NCI-H1694 treated with DMSO at 0.1 percent for 48 hours (cell line): ENCODE measurements at regions not wholly inside any gene's neighbourhood (a gene's known extent, or its start where the extent isn't known, plus 50 kb on each side); places are given as distances from the start of the nearest gene placed in this dataset.

Experiments
- DNase-seq: peaks from one replicate; lab custom pipeline; 2025; lab: John Stamatoyannopoulos, UW

DNA sequence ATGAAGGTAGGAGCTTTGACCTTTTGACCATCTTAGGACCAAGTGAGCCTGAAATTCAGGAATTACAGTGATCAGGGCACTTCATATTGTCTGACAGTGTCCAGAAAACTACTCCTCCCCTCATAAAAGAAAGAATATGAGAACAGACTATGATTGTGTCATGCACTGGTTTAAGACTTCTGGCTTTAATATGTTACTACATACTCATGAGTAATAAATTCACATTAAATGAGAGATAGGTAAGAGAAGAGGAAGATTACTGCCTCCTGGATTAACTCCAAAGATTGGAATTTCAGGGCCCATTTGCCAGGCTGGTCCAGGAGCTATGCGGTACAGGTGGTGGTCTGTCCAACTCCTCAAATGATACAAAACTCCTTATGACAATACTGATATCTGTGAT is 213.5 kb upstream of the ADRA1B start:
- no peak for DNase-seq

DNA sequence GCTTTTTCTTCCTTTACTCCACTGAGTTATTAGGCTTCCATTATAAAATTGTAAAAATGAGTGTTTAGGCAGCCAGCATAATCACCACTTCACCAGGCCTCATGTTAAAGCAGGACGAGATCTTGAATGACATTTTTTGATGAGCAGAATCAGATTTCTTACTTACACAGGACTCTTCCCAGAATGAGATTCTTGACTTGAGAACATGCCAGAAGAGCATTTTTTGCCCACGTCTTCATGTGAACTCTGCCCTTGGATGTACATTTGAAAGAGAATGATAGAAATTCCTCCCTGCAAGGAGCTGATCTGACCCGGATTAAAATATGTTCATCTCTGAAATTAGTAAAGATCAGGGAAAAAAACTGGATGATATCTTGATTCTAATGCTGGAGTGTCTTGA is 212.1 kb upstream of the ADRA1B start:
- DNase-seq = no peak

DNA sequence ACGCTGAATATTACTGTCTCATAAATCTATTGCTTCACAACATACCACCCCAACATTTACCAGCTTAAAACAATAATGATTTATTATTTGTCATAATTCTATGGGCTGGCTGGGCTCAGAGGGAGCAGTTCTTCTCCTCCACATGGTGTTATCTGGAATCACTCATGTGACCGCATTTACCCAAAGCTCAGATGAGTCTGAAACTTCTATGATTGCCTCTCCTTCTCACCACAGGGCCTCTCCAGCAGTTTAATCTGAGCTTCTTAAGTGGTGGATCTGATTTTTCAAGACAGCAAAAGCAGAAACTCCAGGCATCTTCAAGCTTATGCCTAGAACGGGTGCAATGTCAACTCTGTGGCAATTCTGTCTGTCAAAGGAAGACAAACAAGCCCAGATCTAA is 210.3 kb upstream of the ADRA1B start:
- no peak for DNase-seq

DNA sequence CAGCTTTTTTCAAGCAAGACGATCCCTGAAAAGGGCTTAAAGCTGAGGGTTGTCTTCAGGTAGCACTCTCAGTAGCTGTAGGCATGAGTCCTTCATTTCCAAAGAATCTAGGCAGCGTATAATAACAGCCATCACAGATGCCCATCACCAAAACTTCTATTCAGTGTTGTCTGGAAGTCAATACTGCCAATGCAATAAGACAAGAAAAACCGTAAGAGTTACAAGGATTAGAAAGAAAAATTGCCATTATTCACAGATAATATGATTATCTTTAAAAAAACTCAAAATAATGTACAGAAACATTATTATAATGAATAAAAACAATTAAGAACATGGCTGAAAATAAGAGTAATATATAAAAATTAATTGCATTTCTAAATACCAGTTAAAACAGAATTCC is 208.2 kb upstream of the ADRA1B start:
- DNase-seq = no peak

DNA sequence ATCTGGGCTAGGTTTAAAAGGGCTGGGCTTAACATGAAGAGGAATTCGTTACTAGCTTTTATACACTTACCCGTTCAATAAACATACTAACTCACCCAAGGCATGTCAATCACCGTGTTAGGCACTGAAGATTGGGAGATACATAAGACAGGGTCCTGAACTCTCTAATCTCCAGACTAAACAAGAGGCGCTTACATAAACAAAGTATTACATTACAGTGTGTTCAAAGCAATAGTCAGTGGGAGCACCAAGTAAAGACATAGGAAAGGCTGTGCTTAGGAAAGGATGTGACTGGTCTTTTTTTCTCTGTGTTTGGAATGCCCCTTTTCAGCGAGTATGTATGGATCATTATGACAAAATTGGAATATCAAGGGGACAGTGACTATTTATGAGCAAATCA is 203.6 kb upstream of the ADRA1B start:
- DNase-seq = no peak

DNA sequence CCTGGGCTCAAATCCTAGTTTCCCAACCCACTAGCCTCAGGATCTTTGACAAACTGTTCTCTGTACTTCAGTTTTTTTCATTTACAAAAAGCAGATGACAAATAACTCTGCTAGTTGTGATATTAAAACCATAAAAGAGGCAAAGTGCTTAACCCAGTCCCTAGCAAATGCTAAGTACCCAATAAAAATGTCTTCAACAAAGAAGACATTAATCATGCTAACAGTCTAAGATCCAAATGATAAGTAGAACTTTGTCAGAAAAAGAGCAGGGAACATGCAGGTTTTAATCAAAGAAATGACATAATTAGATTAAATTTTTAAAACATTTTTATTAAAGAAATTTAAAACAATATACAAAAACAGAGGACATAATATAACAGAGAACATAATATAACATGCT is 203.0 kb upstream of the ADRA1B start:
- DNase-seq = no peak

DNA sequence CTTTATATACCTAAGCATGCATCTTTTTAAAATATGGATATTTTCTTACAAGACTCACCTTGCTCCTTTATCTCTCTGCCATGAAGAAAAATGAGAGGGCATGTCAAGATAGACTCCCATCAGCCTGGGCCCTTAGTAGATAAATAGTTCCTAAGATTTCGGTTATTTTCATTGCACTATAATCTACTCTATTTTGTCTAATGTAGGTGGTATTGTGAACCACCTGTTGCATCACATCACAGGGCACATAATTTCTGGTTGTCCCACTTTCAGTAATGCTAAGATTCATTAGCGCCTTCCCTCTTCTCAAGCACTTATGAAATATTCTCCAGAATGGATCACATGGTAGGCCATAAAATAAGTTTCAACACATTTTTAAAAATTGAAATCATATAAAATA is 202.5 kb upstream of the ADRA1B start:
- DNase-seq = no peak

DNA sequence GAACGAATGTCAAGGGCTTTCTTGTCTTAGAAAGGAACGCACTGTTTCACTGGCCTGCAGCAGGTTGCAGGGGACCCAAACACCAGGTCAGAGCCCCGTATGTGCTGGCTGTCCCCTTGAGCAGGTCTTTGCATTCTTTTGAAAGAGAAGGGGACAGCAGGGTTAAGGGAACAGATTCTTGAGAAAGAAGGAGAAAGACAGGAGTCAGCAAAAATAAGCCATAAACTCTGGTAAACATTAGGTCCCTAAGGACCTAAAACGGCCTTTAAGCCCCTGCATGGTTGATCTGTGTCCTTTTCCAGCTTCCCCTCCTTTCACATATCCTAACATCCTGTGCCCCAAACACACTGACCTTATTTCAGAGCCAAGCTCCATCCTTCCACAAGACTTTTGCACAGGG is 190.8 kb upstream of the ADRA1B start:
- DNase-seq = no peak

DNA sequence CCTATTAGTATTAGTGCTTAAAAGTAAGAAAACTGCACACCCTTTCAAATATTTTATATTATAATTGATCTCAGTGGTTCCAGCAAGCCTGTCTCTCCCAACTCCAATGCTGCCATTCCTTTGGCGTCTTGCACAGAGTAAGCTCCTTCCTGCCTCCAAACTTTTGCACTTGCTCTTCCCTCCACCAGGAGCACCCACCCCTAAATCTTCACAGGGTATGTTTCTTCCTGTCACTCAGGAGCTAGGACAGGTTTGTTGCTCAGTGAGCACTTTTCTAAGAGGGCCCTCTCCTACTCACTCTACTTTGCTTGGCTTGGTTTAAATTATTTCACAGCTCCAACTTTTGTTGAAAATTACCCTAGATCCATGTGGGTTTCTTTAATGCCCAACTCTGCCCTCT is 189.1 kb upstream of the ADRA1B start:
- DNase-seq = no peak

DNA sequence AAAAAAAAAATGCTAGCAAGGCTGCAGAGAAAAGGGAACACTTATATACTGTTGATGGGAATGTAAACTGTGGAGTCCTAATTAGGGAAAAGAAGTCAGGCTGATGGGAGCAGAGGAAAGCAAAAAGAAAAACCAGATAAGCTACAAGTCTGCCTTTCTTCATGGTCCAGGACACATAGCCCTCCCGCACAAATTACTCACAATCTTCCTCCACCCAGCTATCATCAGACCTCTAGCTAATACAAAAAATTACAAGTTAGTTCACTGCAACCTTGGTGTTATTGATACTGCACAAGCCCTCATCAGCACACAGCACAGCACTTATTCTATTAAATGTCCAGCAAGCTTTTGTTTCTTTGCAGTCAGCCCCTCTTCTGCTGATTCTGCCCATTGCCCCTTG is 186.0 kb upstream of the ADRA1B start:
- DNase-seq = no peak

DNA sequence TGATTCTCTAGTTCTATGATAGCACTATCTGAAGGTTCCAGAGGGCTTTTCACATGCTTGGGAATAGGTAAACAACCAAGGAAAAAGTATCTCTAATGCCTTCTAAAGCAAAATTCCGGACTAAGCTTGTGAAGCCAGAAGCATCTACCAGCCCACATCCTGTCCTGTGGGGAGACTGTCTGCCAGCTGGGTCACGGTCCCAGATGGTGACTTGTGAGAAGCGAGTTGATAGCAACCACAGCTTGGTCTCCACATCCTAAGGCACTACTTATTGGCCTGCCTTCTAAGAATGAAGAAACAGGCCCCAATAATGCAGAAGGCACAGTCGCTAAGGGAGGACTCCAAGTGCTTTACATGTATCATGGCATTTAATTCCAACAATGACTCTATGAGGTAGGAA is 184.1 kb upstream of the ADRA1B start:
- DNase-seq = no peak

DNA sequence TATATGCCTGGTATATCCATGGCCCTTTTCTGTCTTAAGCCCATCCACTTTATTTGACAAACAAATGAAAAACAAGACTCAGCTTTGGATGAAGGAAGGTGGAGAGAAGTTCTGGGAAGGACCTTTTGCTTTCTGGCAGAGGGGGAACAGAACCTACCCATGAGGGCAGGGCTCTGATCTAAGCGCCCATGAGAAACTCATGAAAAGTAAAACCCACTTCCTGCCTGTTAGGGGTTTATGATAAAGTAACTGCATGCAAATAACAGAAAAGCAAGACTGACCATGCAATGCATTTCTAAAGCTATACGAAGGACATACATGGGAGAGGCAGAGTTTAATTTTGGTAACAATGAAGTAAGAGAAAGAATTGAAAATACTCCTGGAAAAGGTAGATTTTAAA is 181.9 kb upstream of the ADRA1B start:
- no peak for DNase-seq

DNA sequence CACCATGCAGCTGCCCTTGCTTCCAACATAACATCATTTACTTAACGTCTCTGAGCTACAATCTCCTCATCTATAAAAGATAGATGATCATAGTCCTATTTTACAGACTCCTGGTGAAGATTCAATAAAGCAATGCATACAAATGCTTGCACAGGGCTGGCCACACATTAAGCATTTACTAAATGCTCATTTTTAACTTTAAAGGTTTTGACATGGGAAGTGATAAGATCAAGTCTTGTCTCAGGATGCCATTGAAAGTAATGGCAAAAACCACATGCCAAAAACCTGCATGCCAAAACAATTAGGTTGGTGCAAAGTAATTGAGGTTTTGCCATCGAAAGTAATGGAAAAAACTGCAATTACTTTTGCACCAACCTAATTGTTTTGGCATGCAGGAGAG is 181.2 kb upstream of the ADRA1B start:
- no peak for DNase-seq

DNA sequence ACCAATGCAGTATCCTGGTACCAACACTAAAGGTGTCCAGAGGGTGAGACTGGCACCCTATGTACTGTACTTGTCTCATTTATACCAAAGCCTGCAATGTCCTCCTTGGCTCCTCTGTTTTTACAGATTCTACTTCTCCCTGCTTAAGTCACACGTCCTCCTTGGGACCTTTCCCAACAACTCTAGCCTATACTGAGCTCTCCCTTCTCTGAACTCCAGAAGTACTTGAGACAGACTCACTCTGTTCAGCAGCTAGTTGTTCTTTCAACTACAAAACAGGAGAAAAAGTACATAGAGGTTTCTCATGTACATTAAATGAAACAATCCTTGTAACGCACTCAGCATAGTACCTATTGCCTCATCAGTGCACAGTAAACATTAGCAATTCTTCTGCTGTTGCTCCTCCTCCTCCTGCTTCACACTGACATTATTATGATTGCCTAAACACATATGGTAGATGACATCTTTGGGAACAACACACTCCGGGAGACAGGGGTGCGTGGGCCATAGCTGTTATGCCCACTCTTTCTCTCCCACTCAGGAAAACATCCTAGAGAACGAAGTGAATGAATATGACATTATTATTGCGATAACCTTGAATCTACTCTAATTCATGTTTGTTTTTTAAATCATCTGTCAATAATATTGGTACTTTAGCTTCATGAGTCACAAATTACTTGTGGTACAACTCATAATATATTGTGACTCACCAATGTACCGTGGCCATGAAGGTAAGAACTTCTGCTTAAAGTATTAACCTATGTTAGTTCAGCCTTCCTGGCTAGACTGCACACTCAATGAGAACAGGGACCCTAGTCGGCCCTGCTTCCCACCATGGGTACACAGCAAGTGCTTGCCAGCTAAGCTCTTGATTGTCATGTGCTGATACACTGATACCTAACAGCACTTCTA is 180.3 kb upstream of the ADRA1B start:
- no peak for DNase-seq

DNA sequence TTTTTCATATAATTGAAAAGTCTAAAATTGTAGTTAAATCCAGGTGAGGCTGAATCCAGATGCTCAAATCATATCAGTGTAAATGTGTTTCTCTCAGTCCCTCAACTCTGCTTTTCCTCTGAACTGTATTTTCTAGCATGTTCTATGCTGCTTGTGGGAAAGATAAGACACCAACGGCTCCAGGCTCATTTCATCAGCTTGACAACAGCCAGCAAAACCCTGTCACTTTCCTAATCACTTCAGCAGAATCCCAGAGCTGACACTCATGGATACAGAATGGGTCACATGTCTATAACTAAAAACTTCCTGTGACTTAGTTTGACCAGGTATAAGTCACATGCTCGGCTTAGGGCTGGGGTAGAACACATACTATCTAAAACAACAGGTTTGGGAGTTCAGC is 179.4 kb upstream of the ADRA1B start:
- no peak for DNase-seq

DNA sequence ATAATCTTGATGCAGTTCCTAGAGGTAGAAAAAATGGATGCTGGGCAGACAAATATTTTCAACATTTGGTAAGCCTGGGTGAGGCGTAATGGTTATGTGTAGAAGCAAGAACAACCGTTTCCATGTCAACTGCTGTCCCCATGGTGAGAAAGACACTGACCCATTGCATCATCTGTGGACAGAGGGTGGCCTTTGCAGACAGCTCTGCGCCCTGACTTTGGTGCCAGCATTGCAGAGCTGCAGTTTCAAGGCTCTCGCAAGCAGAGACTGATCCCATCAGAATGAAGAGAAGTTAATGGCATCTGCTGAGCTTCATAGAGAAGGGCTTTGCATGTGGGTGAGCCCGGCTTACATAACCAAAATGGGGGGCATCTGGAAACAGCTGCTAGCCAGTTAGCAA is 179.0 kb upstream of the ADRA1B start:
- DNase-seq = no peak

DNA sequence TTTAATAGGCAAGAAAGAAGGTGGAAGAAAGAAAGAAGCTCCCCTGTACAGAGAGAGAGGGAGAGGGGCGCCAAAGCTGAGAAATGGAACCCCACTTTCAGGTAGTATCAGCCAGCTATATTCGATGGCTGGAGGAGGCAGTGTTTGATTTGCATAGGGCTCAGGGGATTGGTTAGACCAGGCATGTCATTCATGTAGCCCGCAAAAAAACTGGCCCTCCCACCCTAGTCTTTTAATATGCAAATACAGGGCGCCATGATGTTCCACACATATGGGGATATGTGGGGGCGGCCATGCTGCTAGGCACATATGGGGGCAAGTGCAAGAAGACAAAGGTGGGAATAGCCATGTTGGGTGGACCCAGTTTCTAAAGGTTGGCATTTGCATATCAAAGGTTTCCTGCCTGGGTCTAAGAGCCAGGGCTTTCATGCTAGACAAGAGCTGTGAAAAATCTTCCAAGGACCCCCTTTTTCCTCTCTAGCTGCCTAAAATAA is 174.4 kb upstream of the ADRA1B start:
- DNase-seq = no peak

DNA sequence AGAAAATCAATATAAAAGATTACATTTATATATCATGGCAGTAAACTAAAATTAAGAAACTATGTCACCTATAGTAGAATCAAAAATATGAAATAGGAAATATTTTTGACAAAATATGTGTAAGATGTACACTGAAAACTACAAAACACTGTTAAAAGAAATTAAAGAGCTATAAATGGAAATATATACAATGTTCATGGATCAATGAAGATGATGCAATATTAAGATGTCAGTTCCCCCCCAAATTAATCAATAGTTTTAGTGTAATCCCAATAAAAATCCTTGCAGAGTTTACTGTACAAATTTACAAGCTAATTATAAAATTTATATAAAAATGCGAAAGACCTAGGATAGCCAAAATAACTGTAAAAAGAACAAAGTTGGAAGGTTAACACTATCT is 173.0 kb upstream of the ADRA1B start:
- no peak for DNase-seq

DNA sequence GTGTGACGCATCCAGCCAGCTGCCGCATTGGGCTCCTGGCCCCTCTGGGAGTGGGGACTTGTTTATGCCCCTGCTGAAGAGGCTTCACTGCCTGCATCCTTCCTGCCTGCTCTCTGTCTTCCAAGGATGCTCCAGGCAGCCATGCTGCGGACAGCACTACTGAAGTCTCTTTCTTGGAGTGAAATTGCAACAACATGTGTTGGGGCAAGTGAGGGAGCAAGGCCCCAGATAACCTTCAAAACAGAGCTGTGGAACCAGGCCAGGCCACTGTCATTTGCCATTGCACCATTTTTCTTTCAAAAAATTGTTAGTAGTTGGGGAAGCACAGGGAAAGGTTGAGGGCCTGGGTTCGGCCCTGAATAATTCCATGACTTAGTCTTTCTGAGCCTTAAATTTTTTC is 169.6 kb upstream of the ADRA1B start:
- no peak for DNase-seq

DNA sequence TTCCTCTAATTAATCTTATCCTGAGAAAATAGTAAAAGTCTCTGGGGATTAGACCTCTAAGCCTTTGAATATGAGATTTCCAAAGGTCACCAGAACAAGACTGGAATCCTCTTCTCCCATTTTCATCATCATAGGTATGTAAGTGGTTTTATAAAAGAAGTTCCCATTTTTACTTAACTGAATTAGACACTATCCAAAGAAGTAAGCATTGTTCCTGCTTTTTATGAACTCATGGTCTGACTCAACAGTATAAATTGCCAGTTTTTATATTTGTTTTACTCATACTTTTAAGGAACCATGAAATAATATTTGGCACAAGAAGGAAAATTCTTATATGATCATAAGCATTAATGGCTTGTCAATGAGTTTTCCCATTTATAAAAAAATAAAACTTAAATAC is 167.1 kb upstream of the ADRA1B start:
- DNase-seq = no peak

DNA sequence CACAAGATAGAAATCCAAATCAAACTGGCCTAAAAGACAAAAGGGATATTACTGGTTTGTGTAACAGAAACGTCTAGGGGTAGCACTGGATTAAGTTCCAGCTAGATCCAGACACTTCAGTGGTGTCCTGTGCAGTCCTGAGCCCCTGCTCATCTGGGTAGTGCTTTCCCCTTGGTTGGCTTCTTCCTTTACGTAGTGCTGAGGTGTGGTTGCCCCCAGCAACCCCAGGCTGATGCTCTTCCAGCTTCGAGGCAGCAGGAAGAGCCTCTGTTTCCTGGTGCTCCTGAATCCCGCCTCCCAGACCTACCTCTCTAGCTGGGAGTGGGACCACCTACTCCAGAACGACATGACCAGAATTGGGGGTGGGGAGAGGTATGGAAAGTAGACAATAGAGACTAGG is 166.1 kb upstream of the ADRA1B start:
- DNase-seq = no peak

DNA sequence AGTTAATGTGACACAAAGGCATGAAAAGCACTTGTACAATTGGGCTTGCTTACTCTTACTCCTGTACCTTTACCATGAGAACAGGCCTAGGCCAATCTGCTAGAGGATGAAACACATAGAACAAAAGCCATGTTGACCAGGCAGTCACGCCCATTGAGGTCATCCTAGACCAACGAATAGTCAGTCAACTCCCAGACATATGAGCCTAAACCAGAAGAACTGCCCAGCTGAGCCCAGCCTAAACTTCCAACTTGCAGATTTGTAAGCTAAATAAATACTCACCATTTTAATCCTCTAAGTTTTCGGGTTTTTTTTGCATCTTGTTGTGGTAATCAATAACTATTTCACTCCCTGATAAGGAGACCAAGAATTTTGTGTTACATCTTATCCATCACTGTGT is 164.8 kb upstream of the ADRA1B start:
- DNase-seq = no peak

DNA sequence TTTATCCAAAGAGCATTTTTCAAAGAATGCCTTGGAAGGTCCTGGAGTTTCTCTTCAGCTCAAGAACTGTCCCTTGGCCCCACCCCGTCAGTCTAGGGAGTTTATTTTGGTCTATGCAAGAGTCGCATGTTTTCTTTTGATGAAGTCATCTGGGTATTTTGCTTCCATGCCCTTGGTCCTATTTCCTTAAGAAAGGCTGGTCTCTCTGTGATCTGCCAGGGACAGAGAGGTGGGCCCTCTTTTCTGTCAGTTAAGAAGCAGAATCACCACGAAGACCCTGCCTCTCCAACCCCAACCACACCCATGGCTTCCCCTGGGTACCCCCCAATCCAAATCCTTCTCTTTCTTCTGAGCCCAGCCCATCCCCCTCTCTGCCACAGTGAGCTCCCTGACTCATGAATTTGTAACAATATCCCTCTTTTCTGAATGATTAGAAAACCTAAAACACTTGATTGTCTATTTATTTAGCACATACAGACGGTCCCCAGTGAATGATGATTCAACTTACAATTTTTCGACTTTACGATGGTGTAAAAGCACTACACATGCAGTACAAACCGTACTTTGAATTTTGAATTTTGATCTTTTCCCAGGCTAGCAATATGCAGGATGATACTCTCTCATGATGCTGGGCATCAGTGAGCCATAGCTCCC is 163.5 kb upstream of the ADRA1B start:
- DNase-seq = no peak

DNA sequence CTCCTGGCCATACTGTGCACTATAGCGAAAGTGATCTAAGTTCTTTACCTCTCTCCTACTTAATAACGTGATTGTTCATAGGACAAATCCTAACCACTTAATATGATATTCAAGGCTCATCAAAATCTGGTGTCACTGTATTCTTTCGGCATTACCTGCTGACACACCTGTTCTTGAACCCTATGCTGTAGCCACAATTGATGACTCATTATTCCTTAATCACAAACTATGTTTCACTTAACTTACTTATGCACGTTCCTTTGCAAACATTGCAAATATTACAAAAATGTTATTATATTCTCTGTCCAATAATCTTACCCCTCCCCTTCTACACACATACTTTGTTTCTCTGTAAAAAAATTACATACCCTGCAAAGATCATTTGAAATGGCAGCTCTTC is 158.1 kb upstream of the ADRA1B start:
- DNase-seq = no peak
